ENCODE measurements at regions not wholly inside any gene's neighbourhood (a gene's known extent, or its start where the extent isn't known, plus 50 kb on each side); places are given as distances from the start of the nearest gene placed in this dataset.

DNA sequence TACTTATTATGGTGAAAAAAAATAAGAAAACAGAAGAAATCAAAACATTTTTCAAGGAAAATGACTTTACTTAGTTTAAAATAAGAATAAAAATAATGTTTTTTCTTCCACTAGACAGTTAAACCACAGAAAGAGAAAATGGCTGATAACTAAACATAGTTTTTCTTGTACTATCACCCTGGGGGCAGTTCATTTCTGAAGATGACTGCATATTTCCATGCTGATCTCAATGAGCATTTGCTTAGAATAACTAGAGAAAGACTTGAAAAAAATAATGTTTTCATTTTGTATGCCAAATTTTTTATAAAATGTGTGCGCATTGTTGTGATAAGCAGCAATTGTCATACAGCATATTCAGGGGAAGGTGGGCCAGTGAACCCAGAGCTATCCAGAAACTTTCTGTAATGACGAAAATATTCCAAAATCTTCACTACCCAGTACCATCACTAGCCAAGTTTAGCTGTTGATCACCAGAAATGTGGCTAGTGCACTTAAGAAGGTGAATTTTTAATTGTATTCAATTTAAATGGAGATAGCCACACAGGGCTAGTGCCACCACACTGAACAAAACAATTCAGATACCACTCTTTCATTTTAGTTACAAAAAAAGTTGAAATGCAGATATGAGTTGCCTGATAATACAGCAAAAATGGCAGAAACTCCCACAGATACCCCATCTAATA is 513.4 kb upstream of the NETO1 start:
- TF ChIP-seq POLR2A (IDR thresholded peaks at IDR 0.05), result no peak
- no peak for TF ChIP-seq CTCF (IDR thresholded peaks at IDR 0.05)
